Fibroblast of skin of right quadriceps (primary cell): ENCODE measurements at regions not wholly inside any gene's neighbourhood (a gene's known extent, or its start where the extent isn't known, plus 50 kb on each side); places are given as distances from the start of the nearest gene placed in this dataset.

Source experiments
- DNase-seq: peaks from one replicate; pipeline ENCODE4 v3.0.0-alpha.2; 2013

- DNase-seq = no peak
Observed at GRCh38 chr1:69483246-69483645, 84.5 kb upstream of the LRRC7 start.

DNA sequence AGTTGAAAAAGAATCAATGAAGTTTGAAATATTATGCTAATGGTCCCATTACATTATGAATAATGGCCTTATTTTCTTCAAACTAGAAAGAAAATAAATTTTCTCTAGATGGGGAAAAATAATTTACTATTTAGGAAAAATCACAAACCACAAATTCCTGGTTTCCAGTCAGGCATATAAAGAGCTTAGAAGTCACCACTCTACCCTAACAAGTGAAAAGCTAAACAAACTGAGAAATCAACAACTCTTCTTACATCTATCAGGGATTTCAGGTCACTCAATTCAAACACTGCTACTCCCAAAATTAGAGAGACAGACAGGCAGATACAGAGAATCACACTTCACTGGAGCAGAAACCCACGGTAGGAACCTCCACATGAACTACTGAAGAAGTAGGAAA, 82.1 kb upstream of the LRRC7 start:
- no peak for DNase-seq

DNA sequence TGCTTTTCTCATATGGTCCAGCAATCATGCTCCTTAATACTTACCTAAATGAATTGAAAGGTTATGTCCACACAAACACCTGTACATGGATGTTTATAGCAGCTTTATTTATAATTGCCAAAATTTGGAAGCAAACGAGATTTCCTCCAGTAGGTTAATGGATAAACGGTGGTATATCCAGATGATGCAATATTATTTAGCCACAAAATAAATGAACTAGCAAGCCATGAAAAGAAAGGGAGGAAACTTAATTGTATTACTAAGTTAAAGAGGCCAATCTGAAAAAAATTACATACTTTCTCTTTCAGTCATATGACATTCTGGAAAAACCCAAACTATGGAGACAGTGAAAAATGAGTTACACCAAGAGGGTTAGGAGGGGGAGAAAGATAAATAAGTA, 76.3 kb upstream of the LRRC7 start:
- peak; percentile 26 for DNase-seq

GRCh38 chr1:69492286-69492685, 75.4 kb upstream of the LRRC7 start:
- peak; percentile 73 for DNase-seq

DNA sequence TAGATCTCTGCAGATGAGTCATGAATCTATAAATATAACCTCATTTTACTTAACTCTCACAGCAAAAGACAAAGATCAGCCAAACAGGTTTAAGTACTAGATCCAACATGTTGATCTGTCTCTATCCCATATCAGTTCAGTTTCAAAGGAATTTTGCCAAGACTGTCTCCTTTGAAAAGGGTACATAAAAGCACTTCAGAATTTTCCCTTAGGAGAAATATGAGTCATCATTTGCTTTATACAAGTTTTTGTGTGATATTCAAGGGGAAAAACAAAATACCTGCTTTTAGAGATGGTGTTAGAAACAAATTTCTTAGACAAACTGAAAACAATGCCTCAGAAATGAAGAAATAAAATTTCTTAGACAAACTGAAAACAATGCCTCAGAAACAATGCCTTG, 73.5 kb upstream of the LRRC7 start:
- DNase-seq = peak; percentile 22

GRCh38 chr1:69497441-69498221, 70.1 kb upstream of the LRRC7 start:
- no peak for DNase-seq

DNA sequence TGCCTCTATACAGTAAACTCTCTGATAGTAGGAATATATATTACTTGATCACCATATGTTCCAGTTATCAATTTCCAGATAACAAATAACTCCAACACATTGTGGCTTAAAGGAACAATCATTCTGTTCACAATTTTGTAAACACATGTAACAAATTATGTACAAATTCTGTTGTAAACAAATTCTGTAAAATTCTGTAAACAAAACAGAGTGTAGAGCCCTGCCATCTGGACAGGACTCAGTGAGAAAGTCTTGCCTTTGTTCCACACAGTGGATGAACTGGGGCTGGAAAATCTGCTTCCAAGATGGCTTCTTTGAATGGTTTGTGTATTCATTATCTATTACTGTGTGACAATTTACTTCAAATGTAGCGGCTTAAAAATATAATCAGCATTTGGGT, 69.0 kb upstream of the LRRC7 start:
- no peak for DNase-seq

DNA sequence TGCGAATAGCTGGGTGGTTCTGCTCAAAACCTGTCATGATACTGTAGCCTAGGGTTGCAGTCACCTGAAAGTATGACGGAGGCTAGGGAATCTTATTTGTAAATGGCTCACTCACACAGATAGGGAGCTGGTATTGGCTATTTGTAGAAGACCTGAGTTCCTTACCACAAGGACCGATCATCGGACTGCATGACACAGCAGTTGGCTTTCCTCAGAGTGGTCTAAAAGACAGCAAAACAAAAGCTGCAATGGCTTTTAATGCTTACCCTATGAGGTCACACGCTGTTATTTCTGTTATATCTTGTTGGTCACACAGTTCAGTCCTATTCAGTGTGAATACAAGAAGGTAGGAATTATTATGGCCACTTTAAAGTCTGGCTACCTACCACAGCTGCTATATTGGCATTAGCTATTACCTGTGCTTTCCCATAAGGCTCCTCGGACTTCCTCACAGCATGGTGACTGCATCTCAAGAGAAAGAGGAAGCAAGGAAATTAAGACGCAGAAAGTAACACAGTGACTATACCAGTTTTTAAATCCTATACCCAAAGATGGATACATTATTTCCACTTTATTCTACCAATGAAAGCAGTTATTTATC, 68.4 kb upstream of the LRRC7 start:
- DNase-seq = no peak

GRCh38 chr1:69502991-69503390, 64.7 kb upstream of the LRRC7 start:
- DNase-seq = no peak

- no peak for DNase-seq
Observed at GRCh38 chr1:69504730-69505252, 62.9 kb upstream of the LRRC7 start.

DNA sequence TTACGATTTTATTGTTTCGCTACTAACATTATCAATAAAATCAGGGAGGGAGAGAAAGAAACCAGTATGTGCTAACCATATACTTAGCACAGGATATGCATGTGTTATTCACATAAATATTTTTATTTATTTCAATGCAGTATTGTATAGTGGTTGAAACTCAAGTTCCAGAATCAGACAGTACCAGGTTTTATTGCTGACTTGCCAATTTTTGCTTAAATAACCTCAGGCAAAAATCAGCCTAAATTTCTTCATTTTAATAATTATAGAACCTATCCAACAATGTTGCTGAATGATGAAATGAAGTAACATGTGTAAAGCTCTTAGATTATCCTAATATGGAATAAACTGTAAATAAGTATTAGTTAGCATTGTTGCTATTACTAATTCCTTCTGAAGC, 61.4 kb upstream of the LRRC7 start:
- DNase-seq = no peak

GRCh38 chr1:69506721-69507120, 61.0 kb upstream of the LRRC7 start:
- DNase-seq = no peak

GRCh38 chr1:69510026-69510425, 57.7 kb upstream of the LRRC7 start:
- no peak for DNase-seq

DNA sequence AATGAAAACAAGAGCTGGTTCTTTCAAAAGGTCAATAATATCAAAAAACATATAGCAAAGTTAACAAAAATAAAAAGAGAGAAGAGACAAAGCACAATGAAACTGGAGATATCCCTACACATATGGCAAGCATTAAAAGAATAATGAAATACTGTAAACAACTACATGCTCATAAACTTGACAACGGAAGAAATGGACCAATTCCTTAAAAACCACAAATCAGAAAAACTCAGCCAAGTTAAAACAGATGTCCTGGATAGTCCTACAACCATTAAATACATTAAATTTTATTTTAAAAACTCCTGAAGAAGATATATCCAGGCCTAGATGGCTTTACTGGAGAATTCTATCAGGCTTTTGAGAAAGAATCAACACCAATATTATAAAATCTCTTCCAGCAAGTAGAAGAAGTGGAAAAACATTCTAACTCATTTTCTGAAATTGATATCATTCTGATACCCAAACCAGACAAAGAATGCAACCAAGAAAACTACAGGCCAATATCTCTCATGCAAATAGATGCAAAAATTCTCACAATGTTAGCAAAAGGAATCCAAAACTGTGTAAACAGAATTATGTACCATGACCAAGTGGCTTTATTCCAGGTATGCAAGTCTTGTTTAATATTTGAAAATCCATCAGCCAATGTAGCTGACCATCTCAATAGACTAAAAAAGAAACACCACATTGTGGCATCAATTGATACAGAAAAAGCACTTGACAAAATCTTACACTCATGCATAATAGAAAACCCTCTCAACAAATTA, 56.1 kb upstream of the LRRC7 start:
- peak; percentile 79 for DNase-seq

DNA sequence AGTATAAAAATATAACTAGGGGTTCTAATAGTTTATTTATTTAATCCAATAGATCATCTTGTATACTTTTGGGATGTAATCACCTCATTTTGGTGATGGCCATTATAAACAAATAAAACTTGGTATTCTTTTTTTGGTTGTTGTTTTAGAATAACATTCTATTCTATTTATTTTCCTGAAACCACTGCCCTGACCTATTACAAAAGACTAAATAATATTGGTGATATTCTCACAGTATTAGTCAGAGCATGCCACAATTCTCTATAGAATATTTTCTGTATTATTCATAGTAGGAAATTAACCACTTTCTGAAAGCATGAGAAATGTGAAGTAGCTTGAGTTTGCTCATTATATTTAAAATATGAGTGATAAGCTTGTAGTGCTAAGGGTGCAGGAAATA, 54.1 kb upstream of the LRRC7 start:
- peak; percentile 76 for DNase-seq
